Bronchial epithelial cell (primary cell): ENCODE measurements at regions not wholly inside any gene's neighbourhood (a gene's known extent, or its start where the extent isn't known, plus 50 kb on each side); places are given as distances from the start of the nearest gene placed in this dataset.

Source experiments
- DNase-seq: peaks from one replicate; pipeline ENCODE4 v3.0.0-alpha.2; 2010; ENCODE audit warnings: low read depth
- FAIRE-seq: peaks from 2 replicates; lab custom pipeline; 2011; peaks lifted over from hg19 to GRCh38; lab: Jason Lieb, UNC
- H3K27me3 ChIP-seq: 2 replicates; pipeline ENCODE4 v1.5.1; 2011; ENCODE audit warnings: low read length; ENCODE audit not compliant: control insufficient read depth, insufficient read depth
- H3K36me3 ChIP-seq: 2 replicates; pipeline ENCODE4 v1.5.1; 2011; ENCODE audit warnings: low read length; ENCODE audit not compliant: control insufficient read depth, insufficient read depth
- H3K4me3 ChIP-seq: 2 replicates; pipeline ENCODE4 v1.5.1; 2011; ENCODE audit warnings: mild to moderate bottlenecking, low read depth, low read length, control low read depth
- TF ChIP-seq, protein P1 (sequence below): IDR thresholded peaks from 2 replicates; pipeline ENCODE4 v1.5.1; 2011; ENCODE audit warnings: mild to moderate bottlenecking, moderate library complexity, low read length, control low read depth, inconsistent platforms; ENCODE audit not compliant: insufficient read depth, severe bottlenecking

- TF ChIP-seq, protein P1, sequence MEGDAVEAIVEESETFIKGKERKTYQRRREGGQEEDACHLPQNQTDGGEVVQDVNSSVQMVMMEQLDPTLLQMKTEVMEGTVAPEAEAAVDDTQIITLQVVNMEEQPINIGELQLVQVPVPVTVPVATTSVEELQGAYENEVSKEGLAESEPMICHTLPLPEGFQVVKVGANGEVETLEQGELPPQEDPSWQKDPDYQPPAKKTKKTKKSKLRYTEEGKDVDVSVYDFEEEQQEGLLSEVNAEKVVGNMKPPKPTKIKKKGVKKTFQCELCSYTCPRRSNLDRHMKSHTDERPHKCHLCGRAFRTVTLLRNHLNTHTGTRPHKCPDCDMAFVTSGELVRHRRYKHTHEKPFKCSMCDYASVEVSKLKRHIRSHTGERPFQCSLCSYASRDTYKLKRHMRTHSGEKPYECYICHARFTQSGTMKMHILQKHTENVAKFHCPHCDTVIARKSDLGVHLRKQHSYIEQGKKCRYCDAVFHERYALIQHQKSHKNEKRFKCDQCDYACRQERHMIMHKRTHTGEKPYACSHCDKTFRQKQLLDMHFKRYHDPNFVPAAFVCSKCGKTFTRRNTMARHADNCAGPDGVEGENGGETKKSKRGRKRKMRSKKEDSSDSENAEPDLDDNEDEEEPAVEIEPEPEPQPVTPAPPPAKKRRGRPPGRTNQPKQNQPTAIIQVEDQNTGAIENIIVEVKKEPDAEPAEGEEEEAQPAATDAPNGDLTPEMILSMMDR: no peak
- no peak for FAIRE-seq
- no peaks in the 10 kb centered on the region for H3K27me3 ChIP-seq
- H3K36me3 ChIP-seq: no peaks in the 10 kb centered on the region
- no peak overlapping the region for H3K4me3 ChIP-seq
- no peak for DNase-seq
These were observed 231.7 kb upstream of the CNTNAP2 start for GRCh38 chr7:145884716-145885514.

DNA sequence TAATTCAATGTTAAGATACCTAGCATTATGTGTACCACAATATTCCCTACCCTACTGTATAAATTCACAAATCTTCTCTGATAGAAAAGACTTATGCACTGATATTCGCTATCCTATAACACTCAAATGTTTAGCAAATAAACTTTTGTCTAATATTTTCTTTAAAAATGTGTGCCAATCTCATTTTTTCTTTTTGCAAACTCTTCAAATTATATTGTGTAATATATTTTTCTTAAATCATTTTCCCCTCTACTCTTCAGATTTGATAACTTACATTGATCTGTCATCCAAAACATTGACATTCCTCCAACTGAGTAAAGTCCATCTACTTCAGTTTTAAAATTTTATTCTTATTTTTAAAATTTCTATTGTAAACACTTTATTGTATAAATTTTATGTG, 240.2 kb upstream of the CNTNAP2 start:
- DNase-seq (no peak), FAIRE-seq (no peak)
- H3K36me3 ChIP-seq: no peaks in the 10 kb centered on the region
- no peaks in the 10 kb centered on the region for H3K27me3 ChIP-seq
- TF ChIP-seq, protein P1: no peak
- H3K4me3 ChIP-seq: no peak overlapping the region

GRCh38 chr7:145875267-145875666, 241.3 kb upstream of the CNTNAP2 start:
- FAIRE-seq: no peak
- TF ChIP-seq, protein P1: no peak
- H3K36me3 ChIP-seq: no peaks in the 10 kb centered on the region
- DNase-seq: no peak
- H3K4me3 ChIP-seq: no peak overlapping the region
- no peaks in the 10 kb centered on the region for H3K27me3 ChIP-seq

DNA sequence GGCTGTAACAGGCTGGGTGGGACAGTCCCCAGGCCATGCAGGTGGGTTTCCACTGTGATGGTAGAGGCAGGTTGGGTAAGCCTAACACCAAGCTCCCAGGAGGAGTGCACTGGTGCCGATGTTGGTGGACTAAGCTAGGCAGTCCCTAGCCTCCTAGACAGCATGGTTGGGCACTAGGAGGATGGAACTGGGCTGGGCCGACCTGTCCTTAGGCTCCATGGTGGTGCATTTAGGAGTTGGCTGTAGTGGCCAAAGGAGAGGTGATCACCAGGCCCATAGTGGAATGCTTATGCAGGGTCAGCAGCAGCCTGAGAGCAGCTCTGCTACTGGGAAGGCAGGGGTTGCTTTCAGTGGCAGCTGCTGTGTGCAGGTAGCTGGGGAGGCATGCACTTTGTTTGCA, 247.7 kb upstream of the CNTNAP2 start:
- Histone ChIP-seq H3K27me3 (no peaks in the 10 kb centered on the region), H3K4me3 (no peak overlapping the region), H3K36me3 (no peaks in the 10 kb centered on the region)
- FAIRE-seq (no peak), DNase-seq (no peak)
- TF ChIP-seq, protein P1: no peak

GRCh38 chr7:145862212-145862611, 254.4 kb upstream of the CNTNAP2 start:
- H3K4me3 ChIP-seq: no peak overlapping the region
- no peak for DNase-seq
- H3K36me3 ChIP-seq: no peaks in the 10 kb centered on the region
- no peaks in the 10 kb centered on the region for H3K27me3 ChIP-seq
- no peak for FAIRE-seq
- TF ChIP-seq, protein P1: no peak

- H3K4me3 ChIP-seq: no peak overlapping the region
- DNase-seq (no peak), FAIRE-seq (no peak)
- H3K27me3 ChIP-seq: no peaks in the 10 kb centered on the region
- TF ChIP-seq, protein P1: no peak
- H3K36me3 ChIP-seq: no peaks in the 10 kb centered on the region
These were observed 255.8 kb upstream of the CNTNAP2 start for GRCh38 chr7:145860809-145861208.
